PC-3 (cell line): ENCODE measurements at regions not wholly inside any gene's neighbourhood (a gene's known extent, or its start where the extent isn't known, plus 50 kb on each side); places are given as distances from the start of the nearest gene placed in this dataset.

ENCODE experiments used
- ATAC-seq: fragments of 200-7000 bp; cut with Tn5 transposase; 2 replicates; pipeline ENCODE4 v1.9.1; 2020; ENCODE audit warnings: mild to moderate bottlenecking, moderate library complexity
- BruUV-seq: library from RNA; stranded (reverse); fragments of 400-500 nt; replicated peaks from 2 replicates; lab custom pipeline; 2021; lab: Mats Ljungman, UMichigan
- CTCF ChIA-PET: fragments of 300-600 bp; sonication (Branson Sonifier 250); formaldehyde crosslinking; loops from one replicate; lab custom pipeline; 2022; ENCODE audit warnings: antibody characterized with exemption; lab: Charles Lee
- POLR2A ChIA-PET: fragments of 300-600 bp; sonication (Branson Sonifier 250); formaldehyde crosslinking; loops from one replicate; lab custom pipeline; 2022; ENCODE audit warnings: antibody characterized with exemption; ENCODE audit not compliant: unreplicated experiment; lab: Charles Lee
- DNase-seq: peaks from one replicate; pipeline ENCODE4 v3.0.0-alpha.2; 2015
- H2AFZ ChIP-seq: fragments of 300-600 bp; sonication (generic); 2 replicates; pipeline ENCODE4 v1.6.0; 2016; ENCODE audit warnings: antibody characterized with exemption, low read length
- H3F3A ChIP-seq: fragments of 300-600 bp; sonication (generic); one replicate; pipeline ENCODE4 v1.6.0; 2017; ENCODE audit warnings: antibody characterized with exemption, low read length, control low read depth, mild to moderate bottlenecking; ENCODE audit not compliant: unreplicated experiment
- H3K27ac ChIP-seq: fragments of 300-600 bp; sonication (generic); 2 replicates; pipeline ENCODE4 v1.5.1; 2016; ENCODE audit warnings: mild to moderate bottlenecking, low read length
- H3K27me3 ChIP-seq: fragments of 300-600 bp; sonication (generic); 2 replicates; pipeline ENCODE4 v1.6.1; 2016; ENCODE audit warnings: low read length, mixed read lengths
- H3K36me3 ChIP-seq: fragments of 300-600 bp; sonication (generic); 2 replicates; pipeline ENCODE4 v1.6.1; 2016; ENCODE audit warnings: low read depth, mixed run types, low read length, mixed read lengths
- H3K4me1 ChIP-seq: fragments of 300-600 bp; sonication (generic); 2 replicates; pipeline ENCODE4 v1.5.1; 2016; ENCODE audit warnings: low read length; ENCODE audit not compliant: insufficient read depth
- H3K4me2 ChIP-seq: fragments of 300-600 bp; sonication (generic); 2 replicates; pipeline ENCODE4 v1.6.0; 2016; ENCODE audit warnings: low read length
- H3K4me3 ChIP-seq: fragments of 300-600 bp; sonication (generic); 2 replicates; pipeline ENCODE4 v1.5.1; 2016; ENCODE audit warnings: mild to moderate bottlenecking, low read length, mixed read lengths
- H3K79me2 ChIP-seq: fragments of 300-600 bp; sonication (generic); 2 replicates; pipeline ENCODE4 v1.6.1; 2017; ENCODE audit warnings: low read length, mixed read lengths
- H3K9ac ChIP-seq: fragments of 300-600 bp; sonication (generic); 2 replicates; pipeline ENCODE4 v1.6.0; 2016; ENCODE audit warnings: mild to moderate bottlenecking, low read length
- H3K9me2 ChIP-seq: fragments of 300-600 bp; sonication (generic); replicated peaks from 2 replicates; pipeline ENCODE4 v1.6.1; 2016; ENCODE audit warnings: mixed run types, low read length, mixed read lengths
- H3K9me3 ChIP-seq: fragments of 300-600 bp; sonication (generic); 2 replicates; pipeline ENCODE4 v1.6.1; 2016; ENCODE audit warnings: low read length, mixed read lengths
- H4K20me1 ChIP-seq: fragments of 300-600 bp; sonication (generic); 2 replicates; pipeline ENCODE4 v1.6.1; 2016; ENCODE audit warnings: low read length, mixed read lengths
- CTCF ChIP-seq: fragments of 300-600 bp; sonication (generic); conservative IDR thresholded peaks from 2 replicates; pipeline ENCODE4 v1.5.1; 2017; ENCODE audit warnings: antibody characterized with exemption, low read depth, mild to moderate bottlenecking, low read length
- EZH2 ChIP-seq: fragments of 300-600 bp; sonication (generic); IDR thresholded peaks from one replicate; pipeline ENCODE4 v1.6.1; 2017; ENCODE audit warnings: antibody characterized with exemption, mild to moderate bottlenecking, low read length; ENCODE audit not compliant: unreplicated experiment
- EZH2phosphoT487 ChIP-seq: fragments of 300-600 bp; sonication (generic); IDR thresholded peaks from 2 replicates; pipeline ENCODE4 v1.6.1; 2018; ENCODE audit warnings: mild to moderate bottlenecking, antibody characterized with exemption, low read length, borderline replicate concordance
- intact Hi-C: fragments of 100-400 bp; cut with micrococcal nuclease; formaldehyde crosslinking; loops from 2 replicates; pipeline ENCODE4 v1.9.0; 2023

GRCh38 chr20:24792641-24793495 is 156.2 kb upstream of the CST7 start:
- CTCF ChIA-PET, result no interaction called here
- no peaks in the 10 kb centered on the region for H3K79me2 ChIP-seq
- H3K9ac ChIP-seq, result no peak overlapping the region
- no peaks in the 10 kb centered on the region for H3F3A ChIP-seq
- no peak overlapping the region for H3K27ac ChIP-seq
- no peaks in the 10 kb centered on the region for H4K20me1 ChIP-seq
- no peak overlapping the region for H3K4me3 ChIP-seq
- no peak overlapping the region for H2AFZ ChIP-seq
- no peaks in the 10 kb centered on the region for H3K9me3 ChIP-seq
- no peak overlapping the region for H3K4me2 ChIP-seq
- intact Hi-C loops, result no loop called here
- peaks cover 98% of the 10 kb centered on the region for H3K27me3 ChIP-seq
- H3K9me2 ChIP-seq, result no peaks in the 10 kb centered on the region
- POLR2A ChIA-PET, result no interaction called here
- no TSS peak for BruUV-seq
- TF ChIP-seq EZH2 (no peak), CTCF (no peak), EZH2phosphoT487 (no peak)
- no peak for ATAC-seq
- DNase-seq, result no peak
- H3K36me3 ChIP-seq, result no peaks in the 10 kb centered on the region
- H3K4me1 ChIP-seq, result no peaks in the 10 kb centered on the region

- ChIA-PET CTCF (no interaction called here), POLR2A (interaction anchor here (0.6 kb wide), 1 partner anchor 17 kb away, joined by 4 read pairs; no protein-coding TSS in a partner anchor)
- Histone ChIP-seq H2AFZ (no peak overlapping the region), H3K9me2 (no peaks in the 10 kb centered on the region), H3K27ac (no peak overlapping the region), H4K20me1 (no peaks in the 10 kb centered on the region), H3K9ac (no peak overlapping the region), H3K4me1 (no peaks in the 10 kb centered on the region), H3K36me3 (no peaks in the 10 kb centered on the region), H3K79me2 (no peaks in the 10 kb centered on the region), H3K9me3 (no peaks in the 10 kb centered on the region), H3K4me3 (no peak overlapping the region), H3K27me3 (peaks cover 98% of the 10 kb centered on the region), H3K4me2 (no peak overlapping the region), H3F3A (no peaks in the 10 kb centered on the region)
- no TSS peak for BruUV-seq
- DNase-seq, result no peak
- intact Hi-C loops, result no loop called here
- no peak for TF ChIP-seq EZH2phosphoT487
- no peak for TF ChIP-seq EZH2
- no peak for TF ChIP-seq CTCF
- ATAC-seq, result no peak
These were observed 153.6 kb upstream of the CST7 start for GRCh38 chr20:24795436-24795835.

- TF ChIP-seq EZH2phosphoT487 (no peak), CTCF (no peak), EZH2 (no peak)
- no peak for ATAC-seq
- no peaks in the 10 kb centered on the region for H3K9me3 ChIP-seq
- DNase-seq, result no peak
- H3K79me2 ChIP-seq, result no peaks in the 10 kb centered on the region
- no TSS peak for BruUV-seq
- H3K4me3 ChIP-seq, result no peak overlapping the region
- H3K27me3 ChIP-seq, result peaks cover 98% of the 10 kb centered on the region
- no peak overlapping the region for H3K27ac ChIP-seq
- no peak overlapping the region for H2AFZ ChIP-seq
- intact Hi-C loops, result no loop called here
- ChIA-PET CTCF (no interaction called here), POLR2A (interaction anchor here (0.6 kb wide), 1 partner anchor 16 kb away, joined by 4 read pairs; no protein-coding TSS in a partner anchor)
- no peaks in the 10 kb centered on the region for H3K36me3 ChIP-seq
- no peaks in the 10 kb centered on the region for H3K9me2 ChIP-seq
- no peaks in the 10 kb centered on the region for H3F3A ChIP-seq
- no peak overlapping the region for H3K9ac ChIP-seq
- no peaks in the 10 kb centered on the region for H4K20me1 ChIP-seq
- H3K4me2 ChIP-seq, result no peak overlapping the region
- H3K4me1 ChIP-seq, result no peaks in the 10 kb centered on the region
These were observed 152.8 kb upstream of the CST7 start for GRCh38 chr20:24796236-24796635.
